Tibial nerve (tissue), 4 donors: ENCODE measurements at regions not wholly inside any gene's neighbourhood (a gene's known extent, or its start where the extent isn't known, plus 50 kb on each side); places are given as distances from the start of the nearest gene placed in this dataset.

ENCODE experiments used
- DNase-seq, 2 donors: peaks; one replicate each; pipeline ENCODE4 v3.0.0-alpha.2; 2019; ENCODE audit warnings: low spot score in 2 of 2
- H3K27ac ChIP-seq, 4 donors: fragments of 200-600 bp; sonication (generic) in 3 of 4; one replicate each; pipeline ENCODE4 v1.5.1; 2017 to 2019; ENCODE audit warnings: mild to moderate bottlenecking in 1 of 4
- H3K27me3 ChIP-seq, 2 donors: fragments of 200-600 bp; sonication (generic) in 1 of 2; one replicate each; pipeline versions ENCODE4 v1.5.1 to v1.6.0; 2017 to 2019
- H3K36me3 ChIP-seq, 3 donors: fragments of 200-600 bp; sonication (generic); one replicate each; pipeline ENCODE4 v1.5.1; 2018 to 2019
- H3K4me1 ChIP-seq, 4 donors: fragments of 200-600 bp; sonication (generic) in 3 of 4; one replicate each; pipeline ENCODE4 v1.5.1; 2017 to 2019
- H3K4me3 ChIP-seq, 4 donors: fragments of 200-600 bp; sonication (generic) in 3 of 4; one replicate each; pipeline ENCODE4 v1.5.1; 2017 to 2019; ENCODE audit warnings: mild to moderate bottlenecking in 1 of 4, moderate library complexity in 1 of 4
- H3K9me3 ChIP-seq, 4 donors: fragments of 200-600 bp; sonication (generic) in 3 of 4; one replicate each; pipeline ENCODE4 v1.5.1; 2017 to 2019
- EP300 ChIP-seq, 2 donors: sonication (generic); formaldehyde crosslinking; IDR thresholded peaks; one replicate each; pipeline ENCODE4 v1.6.1; 2017; ENCODE audit warnings: antibody characterized with exemption in 2 of 2, mild to moderate bottlenecking in 1 of 2
- POLR2A ChIP-seq, 2 donors: fragments of 450-650 bp; IDR thresholded peaks; one replicate each; pipeline ENCODE4 v1.6.1; 2017; ENCODE audit warnings: antibody characterized with exemption in 2 of 2, mild to moderate bottlenecking in 2 of 2, moderate library complexity in 2 of 2
- WGBS, 2 donors: methylation state at CpG; one replicate each; pipeline ENCODE4 v1.1.5; 2018; 5-methylcytosine and 5-hydroxymethylcytosine counted together
- TF ChIP-seq, protein P1 (sequence below), 5 experiments: fragments of 200-600 bp in 3 of 5; fragments of 450-650 bp in 2 of 5; sonication (generic) in 3 of 5; IDR thresholded peaks; one replicate each; pipeline ENCODE4 v1.5.1; 2016 to 2019; ENCODE audit warnings: antibody characterized with exemption in 5 of 5, mild to moderate bottlenecking in 3 of 5, moderate library complexity in 2 of 5

- no peak overlapping the region for H3K4me3 ChIP-seq
- no peaks in the 10 kb centered on the region for H3K9me3 ChIP-seq
- H3K4me1 ChIP-seq: no peaks in the 10 kb centered on the region
- DNase-seq: no peak
- 80 to 88% methylated on average over 1 of the region's 1 CpG for WGBS, 2 donors
- no peaks in the 10 kb centered on the region for H3K27me3 ChIP-seq
- TF ChIP-seq POLR2A (IDR thresholded peaks at IDR 0.05): no peak
- TF ChIP-seq, protein P1, sequence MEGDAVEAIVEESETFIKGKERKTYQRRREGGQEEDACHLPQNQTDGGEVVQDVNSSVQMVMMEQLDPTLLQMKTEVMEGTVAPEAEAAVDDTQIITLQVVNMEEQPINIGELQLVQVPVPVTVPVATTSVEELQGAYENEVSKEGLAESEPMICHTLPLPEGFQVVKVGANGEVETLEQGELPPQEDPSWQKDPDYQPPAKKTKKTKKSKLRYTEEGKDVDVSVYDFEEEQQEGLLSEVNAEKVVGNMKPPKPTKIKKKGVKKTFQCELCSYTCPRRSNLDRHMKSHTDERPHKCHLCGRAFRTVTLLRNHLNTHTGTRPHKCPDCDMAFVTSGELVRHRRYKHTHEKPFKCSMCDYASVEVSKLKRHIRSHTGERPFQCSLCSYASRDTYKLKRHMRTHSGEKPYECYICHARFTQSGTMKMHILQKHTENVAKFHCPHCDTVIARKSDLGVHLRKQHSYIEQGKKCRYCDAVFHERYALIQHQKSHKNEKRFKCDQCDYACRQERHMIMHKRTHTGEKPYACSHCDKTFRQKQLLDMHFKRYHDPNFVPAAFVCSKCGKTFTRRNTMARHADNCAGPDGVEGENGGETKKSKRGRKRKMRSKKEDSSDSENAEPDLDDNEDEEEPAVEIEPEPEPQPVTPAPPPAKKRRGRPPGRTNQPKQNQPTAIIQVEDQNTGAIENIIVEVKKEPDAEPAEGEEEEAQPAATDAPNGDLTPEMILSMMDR (IDR thresholded peaks at IDR 0.05): no peak
- no peak for TF ChIP-seq EP300 (IDR thresholded peaks at IDR 0.05)
- H3K27ac ChIP-seq: no peak overlapping the region
- H3K36me3 ChIP-seq: no peaks in the 10 kb centered on the region
Observed at GRCh38 chr10:65528986-65529385, 1396.8 kb upstream of the LRRTM3 start.

DNA sequence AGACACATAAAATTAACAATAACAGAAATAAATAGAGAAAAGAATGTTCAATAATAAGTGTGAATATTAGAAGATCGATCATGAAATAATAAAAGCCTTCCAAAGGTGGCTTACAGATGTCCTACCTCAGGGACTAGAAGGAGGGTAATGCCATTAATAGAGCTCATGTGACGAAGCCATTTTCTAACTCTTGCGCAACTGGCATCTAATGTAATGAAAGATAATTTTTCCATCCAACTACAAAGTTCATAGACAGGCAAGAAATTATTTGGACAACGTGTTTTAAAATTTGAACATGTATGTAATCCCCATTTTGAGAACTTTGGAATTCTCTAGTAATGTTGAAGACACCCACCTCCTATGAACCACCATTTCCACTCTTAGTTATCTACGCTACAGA is 1394.3 kb upstream of the LRRTM3 start:
- no peak for DNase-seq
- Histone ChIP-seq H3K27me3 (no peaks in the 10 kb centered on the region), H3K27ac (no peak overlapping the region), H3K9me3 (no peaks in the 10 kb centered on the region), H3K4me3 (no peak overlapping the region), H3K4me1 (no peaks in the 10 kb centered on the region), H3K36me3 (no peaks in the 10 kb centered on the region)
- 92 to 93% methylated on average over 5 of the region's 5 CpGs for WGBS, 2 donors
- TF ChIP-seq POLR2A (IDR thresholded peaks at IDR 0.05) (no peak), EP300 (IDR thresholded peaks at IDR 0.05) (no peak)
- TF ChIP-seq, protein P1 (IDR thresholded peaks at IDR 0.05): no peak

GRCh38 chr10:65534771-65535170 is 1391.1 kb upstream of the LRRTM3 start:
- H3K27ac ChIP-seq: no peak overlapping the region
- 32 to 53% methylated on average over 2 of the region's 2 CpGs for WGBS, 2 donors
- no peaks in the 10 kb centered on the region for H3K27me3 ChIP-seq
- no peaks in the 10 kb centered on the region for H3K4me1 ChIP-seq
- no peak overlapping the region for H3K4me3 ChIP-seq
- DNase-seq: no peak
- TF ChIP-seq, protein P1 (IDR thresholded peaks at IDR 0.05): no peak
- TF ChIP-seq POLR2A (IDR thresholded peaks at IDR 0.05): no peak
- no peak for TF ChIP-seq EP300 (IDR thresholded peaks at IDR 0.05)
- peaks cover 0 to 3% (median 0%) of the 10 kb centered on the region in 4 donors for H3K9me3 ChIP-seq
- H3K36me3 ChIP-seq: no peaks in the 10 kb centered on the region

- Histone ChIP-seq H3K36me3 (no peaks in the 10 kb centered on the region), H3K4me3 (no peak overlapping the region), H3K27ac (no peak overlapping the region), H3K9me3 (no peaks in the 10 kb centered on the region), H3K4me1 (no peaks in the 10 kb centered on the region), H3K27me3 (no peaks in the 10 kb centered on the region)
- DNase-seq: no peak
- WGBS, 2 donors: 68 to 84% methylated on average over 1 of the region's 1 CpG
- TF ChIP-seq POLR2A (IDR thresholded peaks at IDR 0.05): no peak
- TF ChIP-seq, protein P1 (IDR thresholded peaks at IDR 0.05): no peak
- no peak for TF ChIP-seq EP300 (IDR thresholded peaks at IDR 0.05)
Observed at GRCh38 chr10:65544756-65545155, 1381.1 kb upstream of the LRRTM3 start.

GRCh38 chr10:65548001-65548400 is 1377.8 kb upstream of the LRRTM3 start:
- no peak overlapping the region for H3K4me3 ChIP-seq
- TF ChIP-seq EP300 (IDR thresholded peaks at IDR 0.05) (no peak), POLR2A (IDR thresholded peaks at IDR 0.05) (no peak)
- 45 to 54% methylated on average over 3 of the region's 3 CpGs for WGBS, 2 donors
- no peak for DNase-seq
- H3K36me3 ChIP-seq: no peaks in the 10 kb centered on the region
- H3K27me3 ChIP-seq: no peaks in the 10 kb centered on the region
- H3K9me3 ChIP-seq: no peaks in the 10 kb centered on the region
- no peak overlapping the region for H3K27ac ChIP-seq
- H3K4me1 ChIP-seq: no peaks in the 10 kb centered on the region

DNA sequence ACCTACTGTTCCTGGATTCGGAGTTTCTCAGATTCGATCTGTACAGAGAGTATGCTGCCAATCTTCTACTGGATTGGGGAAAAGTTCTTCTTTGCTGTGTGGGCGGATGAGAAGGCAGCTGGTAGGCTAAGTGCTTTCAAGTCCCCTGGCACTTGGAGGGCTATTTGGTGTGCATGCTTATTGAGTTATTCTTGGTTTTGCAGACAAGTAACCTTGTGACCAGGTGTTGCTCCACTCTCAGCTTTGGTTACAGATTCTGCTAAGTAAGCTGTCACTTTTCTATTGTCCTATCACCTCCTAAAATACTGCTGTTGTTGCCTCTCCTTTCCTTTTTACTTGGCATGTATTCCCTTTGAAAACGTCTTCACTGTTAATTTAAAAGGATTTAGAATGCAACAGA is 1375.1 kb upstream of the LRRTM3 start:
- Histone ChIP-seq H3K4me3 (no peak overlapping the region), H3K36me3 (no peaks in the 10 kb centered on the region), H3K27me3 (no peaks in the 10 kb centered on the region), H3K4me1 (no peaks in the 10 kb centered on the region), H3K27ac (no peak overlapping the region), H3K9me3 (no peaks in the 10 kb centered on the region)
- TF ChIP-seq POLR2A (IDR thresholded peaks at IDR 0.05): no peak
- TF ChIP-seq, protein P1 (IDR thresholded peaks at IDR 0.05): no peak
- TF ChIP-seq EP300 (IDR thresholded peaks at IDR 0.05): no peak
- 79 to 82% methylated on average over 4 of the region's 4 CpGs for WGBS, 2 donors
- no peak for DNase-seq
